Right atrium auricular region (tissue), 2 donors: ENCODE measurements at regions not wholly inside any gene's neighbourhood (a gene's known extent, or its start where the extent isn't known, plus 50 kb on each side); places are given as distances from the start of the nearest gene placed in this dataset.

ENCODE experiments used
- DNase-seq: peaks from one replicate; pipeline ENCODE4 v3.0.0-alpha.2; 2019; ENCODE audit warnings: low spot score
- H3K27ac ChIP-seq, 2 donors: fragments of 200-600 bp; sonication (generic); 1 replicate in 1 of 2; 2 replicates in 1 of 2; pipeline ENCODE4 v1.5.1; 2016 to 2019
- H3K27me3 ChIP-seq, 2 donors: fragments of 200-600 bp; sonication (generic); one replicate each; pipeline versions ENCODE4 v1.5.1 to v1.6.0; 2017 to 2019
- H3K36me3 ChIP-seq: fragments of 200-600 bp; sonication (generic); one replicate; pipeline ENCODE4 v1.5.1; 2016
- H3K4me1 ChIP-seq, 2 donors: fragments of 200-600 bp; sonication (generic); one replicate each; pipeline versions ENCODE4 v1.5.1 to v1.6.0; 2017 to 2019
- H3K4me3 ChIP-seq, 2 donors: fragments of 200-600 bp; sonication (generic); 1 replicate in 1 of 2; 2 replicates in 1 of 2; pipeline ENCODE4 v1.5.1; 2017 to 2019; ENCODE audit warnings: mild to moderate bottlenecking in 1 of 2, moderate library complexity in 1 of 2
- H3K9me3 ChIP-seq, 2 donors: fragments of 200-600 bp; sonication (generic); one replicate each; pipeline ENCODE4 v1.5.1; 2019
- CTCF ChIP-seq, 2 donors: fragments of 200-600 bp; sonication (generic); IDR thresholded peaks; one replicate each; pipeline ENCODE4 v1.5.1; 2019; ENCODE audit warnings: antibody characterized with exemption in 2 of 2

GRCh38 chr4:17164666-17165065 is 266.2 kb upstream of the LDB2 start:
- TF ChIP-seq CTCF (IDR thresholded peaks at IDR 0.05), result no peak
- no peak overlapping the region for H3K27ac ChIP-seq
- no peaks in the 10 kb centered on the region for H3K27me3 ChIP-seq
- H3K9me3 ChIP-seq, result peaks cover 3 to 8% of the 10 kb centered on the region in 2 donors
- no peaks in the 10 kb centered on the region for H3K36me3 ChIP-seq
- no peak for DNase-seq
- H3K4me1 ChIP-seq, result peaks cover 0 to 28% of the 10 kb centered on the region in 2 donors
- no peak overlapping the region for H3K4me3 ChIP-seq

DNA sequence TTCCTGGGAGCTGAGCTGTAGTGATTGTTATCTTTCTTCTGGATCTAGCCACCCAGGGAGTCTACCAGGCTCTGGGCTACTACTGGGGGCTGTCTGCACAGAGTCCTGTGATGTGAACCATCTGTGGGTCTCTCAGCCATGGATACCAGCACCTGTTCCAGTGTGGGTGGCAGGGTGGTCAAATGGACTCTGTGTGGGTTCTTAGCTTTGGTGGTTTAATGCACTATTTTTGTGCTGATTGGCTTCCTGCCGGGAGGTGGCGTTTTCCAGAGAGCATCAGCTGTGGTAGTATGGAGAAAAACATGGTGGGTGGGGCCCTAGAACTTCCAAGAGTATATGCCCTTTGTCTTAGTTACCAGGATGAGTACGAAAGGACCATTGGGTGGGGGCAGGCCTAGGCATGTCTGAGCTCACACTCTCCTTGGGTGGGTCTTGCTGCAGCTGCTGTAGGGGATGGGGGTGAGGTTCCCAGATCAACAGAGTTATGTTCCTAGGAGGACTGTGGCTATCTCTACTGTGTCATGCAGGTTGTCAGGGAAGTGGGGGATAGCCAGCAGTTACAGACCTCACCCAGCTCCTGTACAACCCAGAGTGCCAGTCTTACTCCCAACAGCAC is 264.8 kb upstream of the LDB2 start:
- no peak for DNase-seq
- no peak for TF ChIP-seq CTCF (IDR thresholded peaks at IDR 0.05)
- peaks cover 0 to 22% of the 10 kb centered on the region in 2 donors for H3K4me1 ChIP-seq
- H3K36me3 ChIP-seq, result no peaks in the 10 kb centered on the region
- no peak overlapping the region for H3K27ac ChIP-seq
- H3K27me3 ChIP-seq, result no peaks in the 10 kb centered on the region
- H3K4me3 ChIP-seq, result no peak overlapping the region
- peaks cover 3 to 8% of the 10 kb centered on the region in 2 donors for H3K9me3 ChIP-seq

GRCh38 chr4:17157304-17157703 is 258.9 kb upstream of the LDB2 start:
- H3K36me3 ChIP-seq, result no peaks in the 10 kb centered on the region
- no peak for DNase-seq
- H3K4me3 ChIP-seq, result no peak overlapping the region
- peaks cover 3 to 8% of the 10 kb centered on the region in 2 donors for H3K9me3 ChIP-seq
- H3K27ac ChIP-seq, result no peak overlapping the region
- H3K4me1 ChIP-seq, result no peaks in the 10 kb centered on the region
- no peak for TF ChIP-seq CTCF (IDR thresholded peaks at IDR 0.05)
- H3K27me3 ChIP-seq, result no peaks in the 10 kb centered on the region

GRCh38 chr4:17155486-17155885 is 257.0 kb upstream of the LDB2 start:
- H3K36me3 ChIP-seq, result no peaks in the 10 kb centered on the region
- no peaks in the 10 kb centered on the region for H3K9me3 ChIP-seq
- no peak for DNase-seq
- H3K4me1 ChIP-seq, result no peaks in the 10 kb centered on the region
- no peak overlapping the region for H3K4me3 ChIP-seq
- TF ChIP-seq CTCF (IDR thresholded peaks at IDR 0.05), result no peak
- no peaks in the 10 kb centered on the region for H3K27me3 ChIP-seq
- no peak overlapping the region for H3K27ac ChIP-seq

GRCh38 chr4:17153572-17153971 is 255.1 kb upstream of the LDB2 start:
- DNase-seq, result no peak
- Histone ChIP-seq H3K27ac (no peak overlapping the region), H3K4me1 (no peaks in the 10 kb centered on the region), H3K9me3 (no peaks in the 10 kb centered on the region), H3K36me3 (no peaks in the 10 kb centered on the region), H3K4me3 (no peak overlapping the region), H3K27me3 (no peaks in the 10 kb centered on the region)
- no peak for TF ChIP-seq CTCF (IDR thresholded peaks at IDR 0.05)

DNA sequence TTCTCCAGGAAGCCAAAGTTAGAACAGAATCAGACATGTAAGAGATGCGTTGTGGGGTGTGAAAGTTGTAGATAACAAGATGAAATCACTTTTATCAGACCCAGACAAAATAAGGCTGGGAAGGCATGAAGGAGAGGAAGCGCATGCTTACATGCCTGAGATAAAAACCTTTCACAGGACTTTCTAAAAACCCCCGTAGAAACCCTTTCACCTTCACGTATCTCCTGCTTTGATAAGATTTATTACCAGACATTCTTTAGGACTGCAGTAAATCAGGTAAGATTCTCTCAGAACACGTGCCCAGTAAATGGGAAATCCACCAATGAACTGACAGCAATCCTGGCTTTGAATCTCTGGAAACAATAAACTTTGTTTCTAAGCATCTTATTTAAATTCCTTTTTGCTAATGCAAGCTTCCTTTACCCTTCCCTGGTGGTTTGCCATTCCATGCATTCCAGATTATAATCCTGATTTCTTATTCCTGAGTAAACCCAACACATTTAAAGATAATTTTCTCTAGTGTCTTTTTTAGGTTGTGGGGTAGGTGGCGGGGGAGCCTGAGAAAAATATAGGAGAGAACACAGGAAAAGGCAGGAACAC is 254.6 kb upstream of the LDB2 start:
- TF ChIP-seq CTCF (IDR thresholded peaks at IDR 0.05), result no peak
- H3K4me3 ChIP-seq, result no peak overlapping the region
- no peak overlapping the region for H3K27ac ChIP-seq
- no peaks in the 10 kb centered on the region for H3K4me1 ChIP-seq
- H3K36me3 ChIP-seq, result no peaks in the 10 kb centered on the region
- no peaks in the 10 kb centered on the region for H3K27me3 ChIP-seq
- DNase-seq, result no peak
- no peaks in the 10 kb centered on the region for H3K9me3 ChIP-seq
